T1000 (cell line): ENCODE measurements at regions not wholly inside any gene's neighbourhood (a gene's known extent, or its start where the extent isn't known, plus 50 kb on each side); places are given as distances from the start of the nearest gene placed in this dataset.
"Not testable (repeated sequence)": the region's sequence is repeated elsewhere in the genome, so short reads cannot be mapped to it uniquely, and the experiment has no call there.

Experiments
- DNase-seq: peaks from one replicate; lab custom pipeline; 2025; ENCODE audit warnings: mixed read lengths; lab: John Stamatoyannopoulos, UW

DNA sequence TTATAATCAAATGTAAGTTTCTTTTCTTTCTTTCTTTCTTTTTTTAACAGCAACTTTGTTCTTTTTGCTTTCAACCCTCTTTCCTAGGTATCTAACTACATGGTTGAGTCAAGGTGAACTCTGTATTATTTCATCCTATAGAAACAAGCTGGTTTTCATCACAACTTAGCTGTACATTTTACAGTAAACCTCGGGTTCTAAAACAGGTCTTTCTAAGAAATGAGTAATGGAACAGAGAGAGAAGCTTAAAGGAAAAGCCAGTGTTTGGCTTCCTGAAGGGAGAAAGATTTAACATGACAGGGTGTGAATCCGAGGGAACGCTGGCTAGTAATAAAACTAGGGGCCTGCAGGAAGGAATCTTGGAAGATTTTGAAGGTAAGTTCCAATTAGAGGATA is 143.4 kb upstream of the ITGB1 start:
- no peak for DNase-seq

DNA sequence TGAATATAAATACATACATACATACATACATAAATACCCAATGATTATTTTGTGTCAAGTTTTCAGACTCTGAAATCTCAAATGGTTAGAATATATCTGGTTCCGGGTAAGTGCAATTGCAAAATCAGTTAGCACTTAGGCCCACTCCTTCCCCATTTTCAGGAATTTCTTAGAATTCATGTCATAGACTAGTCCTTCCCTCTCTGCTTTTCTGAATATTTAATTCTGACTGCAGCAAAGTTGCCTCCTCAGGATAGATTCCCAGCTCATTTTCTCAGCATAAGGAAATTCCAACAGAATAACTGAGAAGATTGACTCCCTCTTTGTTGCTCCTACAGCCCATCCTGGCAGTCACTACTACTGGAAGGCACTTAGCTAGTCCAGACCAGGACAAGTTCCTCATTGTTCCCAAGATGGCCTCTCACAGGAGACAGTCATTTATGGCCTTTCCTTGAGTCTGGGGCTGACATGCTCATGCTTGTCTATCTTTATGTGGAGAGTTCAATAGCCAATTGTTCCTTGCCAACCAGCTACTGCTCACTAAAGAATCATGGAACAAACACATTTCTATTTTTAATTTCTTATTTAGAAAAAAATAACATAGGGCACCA is 142.9 kb upstream of the ITGB1 start:
- DNase-seq, result no peak

DNA sequence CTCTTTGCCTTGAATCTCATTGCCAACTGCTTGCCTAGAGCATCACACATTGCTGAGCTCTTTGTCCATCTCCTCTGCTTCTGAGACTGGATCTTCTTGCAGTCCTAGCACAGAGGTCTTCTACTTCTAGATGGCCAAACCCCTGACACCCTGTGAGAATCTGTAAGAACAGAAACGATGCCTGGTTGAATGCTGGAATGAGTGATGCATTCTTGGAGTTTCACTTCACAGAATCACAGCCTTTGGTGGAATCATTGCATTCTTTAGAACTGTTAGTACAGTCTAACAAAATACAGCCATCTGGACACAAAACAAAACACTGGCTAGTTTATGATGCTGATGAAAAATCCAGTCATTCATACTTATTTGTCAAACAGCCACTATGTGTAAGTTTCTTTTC is 141.7 kb upstream of the ITGB1 start:
- DNase-seq, result no peak

DNA sequence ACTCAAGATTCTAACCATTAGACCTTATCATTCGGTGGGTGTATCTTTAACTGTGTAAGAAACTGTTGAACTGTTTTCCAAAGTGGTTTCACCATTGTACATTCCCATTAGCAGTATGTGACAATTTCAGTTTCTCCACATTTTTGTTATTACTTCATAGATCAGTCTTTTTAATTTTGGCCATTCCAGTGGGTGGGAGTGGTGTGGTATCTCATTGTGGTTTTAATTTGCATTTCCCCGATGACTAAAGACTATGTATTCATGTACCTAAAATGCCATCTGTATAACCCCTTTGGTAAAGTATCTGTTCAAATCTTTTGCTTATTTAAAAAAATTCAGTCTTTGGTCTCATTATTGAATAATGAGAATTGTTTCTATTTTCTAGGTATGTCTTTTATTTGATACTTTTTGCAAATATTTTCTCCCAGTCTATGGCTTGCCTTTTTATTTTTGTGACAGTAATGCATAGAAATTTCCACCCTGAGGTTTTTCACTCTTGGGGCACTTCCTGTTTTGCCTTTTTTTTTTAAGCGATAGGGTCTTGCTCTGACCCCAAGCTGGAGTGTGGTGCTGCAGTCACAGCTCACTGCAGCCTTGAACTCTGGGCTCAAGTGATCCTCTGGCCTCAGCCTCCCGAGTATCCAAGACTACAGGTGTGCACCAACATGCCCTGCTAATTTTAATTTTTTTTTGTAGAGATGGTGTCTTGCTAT is 141.1 kb upstream of the ITGB1 start:
- no peak for DNase-seq

DNA sequence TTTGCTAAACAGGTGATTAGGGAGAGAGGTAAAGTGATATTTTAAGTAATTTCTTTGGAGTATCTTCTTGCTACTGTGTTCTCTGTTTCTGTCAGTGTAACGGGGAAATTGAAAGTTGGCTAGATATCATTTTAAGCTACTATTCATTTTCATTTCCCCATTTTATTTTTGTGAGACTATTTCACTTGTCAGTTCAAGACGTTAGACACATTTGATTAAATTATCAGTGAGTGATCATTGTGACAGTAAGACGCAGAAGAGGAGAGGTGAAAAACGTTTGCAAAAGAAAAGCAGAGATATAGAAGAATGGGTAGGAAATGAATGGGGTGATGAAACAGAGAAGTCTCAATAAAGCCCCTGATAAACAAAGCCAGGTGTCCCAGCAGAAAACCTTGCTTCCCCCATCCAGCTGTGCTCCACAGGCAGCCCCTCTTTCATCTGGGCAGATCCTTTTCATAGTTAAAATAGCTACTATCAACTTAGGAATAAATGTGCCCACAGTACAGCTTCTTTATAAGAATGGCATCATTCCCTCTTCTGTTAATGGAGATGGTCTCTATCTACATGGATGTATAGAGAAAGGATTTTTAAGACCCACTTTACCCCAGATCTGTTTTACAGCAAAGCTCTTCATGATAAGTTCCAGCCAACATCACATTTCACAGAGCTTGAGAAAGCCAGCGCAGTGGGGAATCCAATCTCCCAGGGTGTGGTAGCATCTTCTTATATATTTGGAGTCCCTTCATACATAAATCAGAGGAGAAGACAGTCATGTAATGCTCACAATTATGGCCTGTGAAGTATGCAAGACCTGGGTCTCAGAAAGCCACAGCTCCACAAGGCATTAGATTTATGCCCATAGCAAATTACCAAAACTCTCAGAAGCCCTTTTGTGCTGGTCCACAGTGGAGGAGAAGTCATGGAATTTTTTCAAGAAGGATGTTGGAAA is 138.1 kb upstream of the ITGB1 start:
- DNase-seq, result no peak

DNA sequence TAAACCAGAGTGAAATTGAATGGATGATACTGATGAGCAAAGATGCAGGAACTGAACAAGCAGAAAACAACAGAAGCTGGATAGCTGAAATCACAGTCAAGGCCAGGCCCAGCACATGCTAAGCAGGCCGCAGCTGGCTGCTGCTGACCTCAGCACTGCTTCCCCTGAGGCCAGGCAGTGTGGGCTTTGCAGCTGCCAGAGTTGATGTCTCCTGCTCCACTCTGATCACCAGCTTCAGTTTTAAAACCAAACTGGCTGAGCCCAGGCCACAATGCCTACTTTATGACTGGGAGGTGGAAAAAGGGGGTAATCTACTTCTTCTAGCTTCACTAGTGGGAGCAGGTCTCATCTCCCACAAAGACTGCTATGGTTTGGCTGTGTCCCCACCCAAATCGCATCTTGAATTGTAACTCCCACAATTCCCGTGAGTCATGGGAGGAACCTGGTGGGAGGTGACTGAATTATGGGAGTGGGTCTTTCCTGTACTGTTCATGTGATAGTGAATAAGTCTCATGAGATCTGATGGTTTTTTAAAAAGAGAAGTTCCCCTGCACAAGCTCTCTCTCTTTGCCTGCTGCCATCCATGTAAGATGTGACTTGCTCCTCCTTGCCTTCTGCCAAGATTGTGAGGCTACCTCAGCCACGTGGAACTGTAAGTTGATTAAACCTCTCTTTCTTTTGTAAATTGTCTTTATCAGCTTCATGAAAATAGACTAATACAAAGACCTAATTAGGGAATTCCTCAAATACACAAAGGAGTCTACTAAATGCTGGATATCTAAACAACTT is 136.4 kb upstream of the ITGB1 start:
- DNase-seq, result no peak

DNA sequence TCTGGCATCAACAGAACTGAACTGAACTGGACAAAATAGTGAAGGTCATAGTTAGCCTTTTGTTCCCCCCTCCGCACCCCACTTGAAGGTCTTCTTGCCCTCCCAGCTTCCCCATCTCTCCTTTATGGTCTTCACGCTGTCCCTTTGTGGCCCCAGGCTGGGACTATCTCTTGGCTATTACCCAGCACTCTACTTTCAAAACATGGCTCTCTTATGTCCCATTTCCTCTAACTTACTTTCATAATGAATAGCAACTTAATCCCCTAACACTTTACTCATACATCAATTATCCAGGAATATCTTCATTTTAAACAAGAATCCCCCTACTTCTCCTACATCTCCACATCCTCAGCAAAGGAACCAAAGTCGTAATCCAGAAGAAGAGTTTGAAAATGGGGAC is 135.3 kb upstream of the ITGB1 start:
- DNase-seq, result no peak

DNA sequence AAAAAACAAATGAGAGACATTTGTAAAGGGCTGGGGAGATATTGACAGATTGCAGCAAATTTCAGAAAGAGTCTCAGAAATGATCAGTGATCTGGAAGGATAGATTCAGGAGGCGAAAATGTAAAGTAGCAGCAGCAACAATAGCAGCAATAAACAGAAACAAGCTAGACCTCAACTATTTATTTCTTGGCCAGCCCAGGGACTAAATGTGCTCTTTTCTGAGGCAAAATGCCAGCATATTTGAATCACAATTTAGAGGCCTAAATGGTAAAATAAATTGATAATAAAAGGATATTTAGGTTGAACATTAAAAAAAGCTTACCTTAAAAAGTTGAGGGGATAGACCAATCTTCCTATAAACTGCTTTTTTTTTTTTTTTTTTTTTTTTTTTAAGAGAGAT is 134.6 kb upstream of the ITGB1 start:
- DNase-seq, result no peak

DNA sequence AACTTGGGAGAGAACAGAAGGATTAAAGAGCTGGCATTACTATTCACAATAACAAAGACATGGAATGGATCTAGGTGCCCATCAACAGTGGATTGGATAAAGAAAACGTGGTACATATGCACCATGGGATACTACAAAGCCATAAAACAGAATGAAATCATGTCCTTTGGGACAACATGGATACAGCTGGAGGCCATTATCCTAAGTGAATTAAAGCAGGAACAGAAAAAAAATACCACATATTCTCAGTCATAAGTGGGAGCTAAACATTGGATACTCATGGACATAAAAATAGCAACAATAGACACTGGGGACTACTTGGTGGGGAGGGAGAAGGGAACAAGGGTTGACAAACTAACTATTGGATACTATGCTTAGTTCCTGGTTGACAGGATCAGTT is 133.2 kb upstream of the ITGB1 start:
- DNase-seq, result no peak

DNA sequence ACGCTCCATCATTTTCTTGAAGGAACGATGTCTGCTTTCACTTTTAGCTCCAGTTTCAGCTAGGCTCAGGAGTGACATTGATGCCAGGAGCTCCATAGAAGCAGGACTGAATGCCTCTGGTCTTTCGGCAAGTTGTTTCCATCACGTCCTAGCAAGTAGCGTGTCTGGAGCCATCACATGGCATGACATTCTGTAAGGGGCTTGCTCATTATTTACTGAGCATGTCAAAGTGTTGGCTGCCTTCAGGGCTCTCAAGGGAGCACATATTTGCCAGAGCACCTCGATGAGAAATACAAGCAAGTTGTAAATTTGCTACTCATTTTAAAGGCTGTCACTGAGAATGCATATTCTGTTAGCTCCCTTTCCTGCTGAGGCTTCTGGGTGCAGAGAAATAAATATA is 131.0 kb upstream of the ITGB1 start:
- DNase-seq, result no peak

DNA sequence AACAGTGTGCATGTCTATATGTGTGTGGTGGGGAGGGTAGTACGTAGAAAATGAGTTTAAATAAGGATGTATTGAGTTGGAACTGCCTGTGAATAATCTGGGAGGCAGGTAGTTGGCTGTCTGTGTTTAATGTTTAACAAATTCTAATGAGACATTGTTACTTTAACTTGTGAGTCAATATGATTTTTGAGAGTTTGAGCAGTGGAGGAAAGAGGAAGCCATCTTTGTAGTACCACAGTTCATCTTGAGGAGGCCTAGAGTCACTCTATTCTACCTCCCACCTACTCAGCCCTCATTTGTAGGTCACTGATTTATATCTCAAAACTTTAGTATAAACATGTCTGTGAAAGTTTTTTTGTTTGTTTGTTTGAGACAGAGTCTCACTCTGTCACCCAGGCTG is 129.9 kb upstream of the ITGB1 start:
- DNase-seq, result no peak

DNA sequence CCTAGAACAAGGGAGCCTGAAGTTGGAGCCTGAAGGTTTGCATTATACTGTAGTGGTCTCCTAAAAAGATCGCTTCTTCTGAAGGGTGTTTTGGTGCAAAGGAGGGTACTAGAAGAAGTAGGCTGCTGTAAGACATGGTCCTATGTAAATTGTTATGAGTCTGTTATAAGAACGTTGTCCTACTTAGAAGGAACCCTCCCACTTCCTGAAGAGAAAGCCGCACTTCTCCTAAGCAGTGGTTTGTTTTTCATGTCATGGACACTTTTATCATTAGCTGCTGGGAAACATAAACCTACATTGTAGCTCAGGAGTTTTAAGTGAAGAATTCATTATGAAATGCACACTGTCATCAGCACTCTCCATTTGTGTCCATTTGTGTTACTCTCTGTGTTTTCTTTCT is 129.1 kb upstream of the ITGB1 start:
- DNase-seq, result no peak

DNA sequence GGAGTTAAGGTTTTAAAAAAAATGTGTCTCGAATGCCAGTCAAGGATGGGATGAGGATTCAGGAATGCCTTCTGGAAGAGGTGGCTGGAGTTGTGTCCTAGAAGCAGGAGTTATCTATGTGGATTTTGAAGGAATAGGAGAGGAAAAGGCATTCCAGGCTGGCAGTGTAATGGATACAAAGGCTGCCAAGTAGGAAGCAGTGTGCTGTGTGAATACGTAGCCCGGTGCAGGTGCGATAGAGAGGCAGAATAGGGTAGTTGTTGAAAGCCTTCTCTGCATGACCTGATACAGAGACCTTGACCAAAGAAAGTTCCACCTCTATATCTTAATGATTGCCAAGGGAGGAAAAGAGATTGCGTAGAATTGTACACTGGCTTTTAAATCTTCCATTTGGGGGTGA is 128.1 kb upstream of the ITGB1 start:
- DNase-seq, result no peak

DNA sequence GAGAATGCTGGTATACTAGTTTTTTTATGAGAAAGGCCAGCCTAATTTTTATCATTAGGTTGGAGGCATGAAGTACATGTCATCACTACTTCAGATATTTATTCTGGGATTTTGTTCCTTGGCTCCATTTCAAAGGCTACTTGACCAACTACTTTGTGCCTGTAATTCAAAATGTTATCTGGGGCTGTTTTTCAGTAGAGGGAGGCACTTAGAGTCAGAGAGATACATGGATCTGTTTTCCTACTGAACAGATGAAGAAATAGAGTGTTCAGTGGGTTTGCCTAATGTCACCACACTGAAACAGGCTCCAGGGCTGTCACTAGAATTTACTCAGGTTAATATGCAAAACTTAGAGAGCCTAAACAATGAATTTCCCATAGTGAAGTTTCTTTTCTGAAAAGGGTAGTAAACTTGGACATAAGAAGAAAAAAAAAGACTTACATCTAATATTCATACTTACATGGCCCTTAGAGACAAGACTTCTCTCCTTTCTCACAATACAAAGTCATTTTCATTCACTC is 127.3 kb upstream of the ITGB1 start:
- DNase-seq, result no peak

DNA sequence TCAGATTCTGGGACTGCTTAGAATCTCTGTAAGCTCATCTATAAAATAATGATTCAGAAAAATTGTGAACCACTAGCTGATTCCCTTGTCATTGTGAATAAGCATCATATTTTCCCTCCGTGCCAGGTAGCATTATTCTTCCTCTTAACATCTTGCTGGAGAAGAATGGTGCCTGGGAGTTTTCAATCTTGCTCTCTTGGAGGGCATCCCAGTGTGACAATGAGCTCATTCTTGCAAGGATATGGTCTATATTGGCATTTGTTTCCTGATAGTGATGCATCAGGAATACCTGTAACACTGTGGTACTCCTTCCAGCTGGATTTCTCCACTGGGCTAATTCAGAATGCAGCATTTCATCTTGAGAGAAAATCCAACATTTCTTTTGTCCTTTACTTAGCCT is 126.4 kb upstream of the ITGB1 start:
- DNase-seq, result no peak

DNA sequence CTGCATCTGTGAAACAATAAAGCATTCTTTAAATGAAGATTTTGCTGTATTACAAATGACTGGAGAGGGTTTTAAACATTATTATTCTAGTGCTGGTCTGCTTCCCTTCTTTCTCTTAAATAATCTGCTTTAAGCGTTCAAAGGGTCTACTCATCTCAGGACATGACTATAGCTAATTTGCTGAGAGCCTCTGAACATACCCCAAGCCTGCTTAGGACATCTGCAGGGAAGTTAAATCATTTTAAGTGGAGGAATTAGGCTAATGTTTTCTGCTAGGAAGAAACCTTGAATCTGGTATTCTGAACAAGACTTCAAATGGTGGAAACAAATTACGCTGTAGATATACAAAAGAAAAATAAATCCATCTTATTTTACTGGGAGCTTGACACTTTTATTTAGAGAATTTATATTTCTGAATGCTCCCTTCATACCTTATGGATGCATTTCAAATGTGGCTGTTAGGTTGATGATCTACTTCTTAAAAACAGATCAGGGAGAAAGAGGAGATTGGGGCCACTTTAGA is 124.4 kb upstream of the ITGB1 start:
- no peak for DNase-seq

DNA sequence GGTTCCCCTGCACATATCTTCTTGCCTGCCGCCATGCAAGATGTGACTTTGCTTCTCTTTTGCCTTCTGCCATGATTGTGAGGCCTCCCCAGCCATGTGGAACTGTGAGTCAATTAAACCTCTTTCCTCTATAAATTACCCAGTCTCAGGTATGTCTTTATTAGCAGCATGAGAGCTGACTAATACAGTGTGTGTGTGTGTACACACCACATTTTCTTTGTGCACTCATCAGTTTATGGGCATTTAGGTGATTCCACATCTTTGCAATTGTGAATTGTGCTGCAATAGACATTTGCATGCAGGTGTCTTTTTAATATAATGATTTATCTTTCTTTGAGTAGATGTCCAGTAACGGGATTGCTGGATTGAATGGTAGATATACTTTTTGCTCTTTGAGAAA is 122.4 kb upstream of the ITGB1 start:
- DNase-seq, result not testable (repeated sequence)

DNA sequence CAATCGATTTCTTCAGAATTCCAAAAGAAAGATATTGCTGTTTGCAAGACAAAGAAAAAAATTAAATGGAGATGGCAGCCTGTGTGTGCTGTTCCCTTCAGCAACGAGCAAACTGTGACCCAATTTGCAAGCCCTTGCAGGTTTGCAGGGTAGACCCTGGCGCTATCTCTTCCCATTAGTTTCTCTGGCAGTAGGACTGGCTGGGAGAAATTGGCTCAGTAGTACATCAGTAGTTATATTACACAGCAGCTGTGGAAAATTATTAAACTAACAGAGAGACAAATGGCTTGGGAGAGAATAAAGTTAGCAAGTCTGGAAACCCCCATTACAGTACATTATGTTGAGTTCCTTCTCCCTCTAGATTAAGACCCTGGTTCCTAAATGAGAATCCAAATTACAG is 116.4 kb upstream of the ITGB1 start:
- no peak for DNase-seq

DNA sequence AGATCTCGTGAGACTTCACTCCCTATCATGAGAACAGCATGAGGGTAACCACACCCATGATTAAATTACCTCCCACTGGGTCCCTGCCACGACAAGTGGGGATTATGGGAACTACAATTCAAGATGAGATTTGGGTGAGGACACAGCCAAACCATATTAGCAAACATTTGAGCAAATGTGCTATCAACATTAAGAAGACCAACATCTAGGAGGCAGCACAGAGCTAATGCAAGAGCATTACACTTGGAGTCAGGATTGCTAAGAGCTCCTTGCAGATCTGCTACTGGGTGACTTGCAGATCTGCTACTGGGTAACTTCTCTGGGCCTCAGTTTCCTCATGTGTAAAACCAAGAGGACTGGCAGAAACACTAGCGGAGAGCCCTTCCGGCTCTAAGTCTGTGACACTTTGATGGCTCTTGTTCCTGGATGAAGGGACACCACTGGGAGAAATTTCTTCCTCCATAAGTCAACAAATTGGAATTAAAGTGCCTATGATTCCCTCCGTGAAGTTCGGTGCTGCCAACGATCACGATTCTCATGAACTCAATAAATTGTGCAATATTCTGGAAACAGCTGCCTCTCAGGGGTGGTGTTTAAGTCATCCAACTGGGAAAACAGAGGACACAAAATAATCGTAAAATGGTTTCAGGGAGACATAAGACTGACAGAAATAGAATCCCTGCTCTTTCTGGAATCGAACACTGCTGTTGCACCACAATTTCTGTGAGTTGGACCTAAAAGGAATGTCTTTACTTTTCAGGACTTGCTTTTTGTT is 115.8 kb upstream of the ITGB1 start:
- no peak for DNase-seq

DNA sequence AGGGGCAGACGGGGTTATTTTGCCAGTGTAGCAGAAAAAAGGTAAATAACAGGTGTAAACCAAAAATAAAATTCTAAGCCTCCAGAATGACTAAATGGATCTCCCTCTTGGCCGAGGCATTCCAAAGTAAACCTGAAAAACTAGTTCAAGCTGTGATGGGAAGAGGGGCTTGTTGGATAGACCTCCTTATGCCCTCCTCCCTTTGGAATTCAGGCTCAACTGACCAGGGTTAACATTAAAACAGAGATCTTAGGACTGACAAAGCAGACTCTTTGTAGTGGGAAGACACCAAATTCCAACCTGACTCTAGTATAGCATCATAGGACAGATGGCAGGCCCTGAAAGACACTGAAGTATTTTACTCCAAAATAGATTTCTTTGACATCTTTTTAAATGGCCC is 113.8 kb upstream of the ITGB1 start:
- no peak for DNase-seq

DNA sequence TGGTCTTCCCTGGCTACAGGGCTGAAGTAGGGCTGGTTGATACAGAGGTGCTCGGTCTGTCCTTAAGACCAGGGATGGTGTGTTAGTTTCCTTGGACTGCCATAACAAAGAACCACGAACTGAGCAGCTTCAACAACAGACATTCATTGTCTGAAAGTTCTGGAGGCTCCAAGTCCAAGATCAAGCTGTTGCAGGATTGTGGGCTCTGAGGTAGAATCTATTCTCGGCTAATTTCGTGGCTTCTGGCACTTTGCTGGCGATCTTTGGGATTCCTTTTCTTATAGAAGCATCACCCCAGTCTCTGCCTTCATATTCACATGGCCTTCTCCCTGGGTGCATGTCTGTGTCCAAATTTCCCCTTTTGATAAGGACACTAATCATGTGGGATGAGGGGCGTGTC is 112.1 kb upstream of the ITGB1 start:
- DNase-seq, result no peak
